ENCODE measurements at regions not wholly inside any gene's neighbourhood (a gene's known extent, or its start where the extent isn't known, plus 50 kb on each side); places are given as distances from the start of the nearest gene placed in this dataset.

- TF ChIP-seq CTCF (IDR thresholded peaks at IDR 0.05; ENCODE audit: low read depth, low read length, poor library complexity, severe bottlenecking): no peak
- no peak for TF ChIP-seq EZH2phosphoT487 (IDR thresholded peaks at IDR 0.05; ENCODE audit: borderline replicate concordance, low read length)
These were observed 97.4 kb upstream of the LCLAT1 start for GRCh38 chr2:30349691-30350090.

Data from DOHH2 (cell line).